HG02885 (cell line): ENCODE measurements at regions not wholly inside any gene's neighbourhood (a gene's known extent, or its start where the extent isn't known, plus 50 kb on each side); places are given as distances from the start of the nearest gene placed in this dataset.

ENCODE experiments used
- ATAC-seq: cut with Tn5 transposase; IDR thresholded peaks from one replicate; pipeline ENCODE4 v1.9.1; 2021; ENCODE audit warnings: mild to moderate bottlenecking; ENCODE audit not compliant: unreplicated experiment, poor library complexity

DNA sequence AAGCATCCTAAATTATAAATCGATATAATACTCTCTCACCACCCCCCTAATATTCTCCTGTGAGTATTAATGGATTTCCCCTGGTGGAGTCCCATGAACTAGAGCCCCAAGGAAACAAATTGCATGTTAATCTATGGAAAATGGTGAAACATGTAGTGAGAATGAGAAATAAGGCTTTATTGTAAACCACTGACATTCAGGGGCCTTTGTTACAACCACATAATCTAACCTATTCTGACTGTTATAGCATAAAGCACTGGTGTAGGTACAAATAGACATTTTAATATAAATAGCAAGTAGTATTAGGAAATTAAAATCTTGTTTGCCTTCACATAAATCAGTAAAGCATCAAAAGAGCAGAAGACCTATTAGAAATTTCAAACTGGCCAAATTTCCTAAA is 65.3 kb upstream of the TLK1 start:
- no peak for ATAC-seq

DNA sequence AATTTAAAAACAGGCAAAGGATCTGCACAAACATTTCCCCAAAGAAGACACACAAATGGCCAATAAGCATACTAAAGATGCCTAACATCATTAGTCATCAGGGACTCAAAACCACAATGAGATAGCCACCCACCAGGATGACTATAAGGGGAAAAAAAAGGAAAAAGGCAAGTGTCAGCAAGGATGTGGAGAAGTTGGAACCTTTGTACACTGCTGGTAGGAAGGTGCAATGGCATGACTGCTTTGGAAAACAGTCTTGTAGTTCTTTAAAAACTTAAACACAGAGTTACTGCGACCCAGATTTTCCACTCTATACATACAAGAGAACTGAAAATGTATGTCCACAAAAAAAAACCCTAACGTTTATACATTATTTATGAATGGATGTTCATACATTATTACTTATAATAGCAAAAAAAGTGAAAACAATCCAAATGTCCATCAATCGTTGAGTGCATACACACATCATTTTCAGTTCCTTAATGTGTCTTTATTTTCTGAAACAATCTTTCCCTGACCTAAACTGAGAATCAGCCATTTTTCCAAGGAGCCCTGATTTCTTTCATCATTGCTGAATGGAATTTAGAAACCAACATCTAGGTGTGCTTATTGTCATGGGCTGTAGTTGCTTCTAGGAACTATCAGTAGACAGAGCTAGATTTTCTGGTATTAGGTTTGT is 64.7 kb upstream of the TLK1 start:
- ATAC-seq, result no peak

DNA sequence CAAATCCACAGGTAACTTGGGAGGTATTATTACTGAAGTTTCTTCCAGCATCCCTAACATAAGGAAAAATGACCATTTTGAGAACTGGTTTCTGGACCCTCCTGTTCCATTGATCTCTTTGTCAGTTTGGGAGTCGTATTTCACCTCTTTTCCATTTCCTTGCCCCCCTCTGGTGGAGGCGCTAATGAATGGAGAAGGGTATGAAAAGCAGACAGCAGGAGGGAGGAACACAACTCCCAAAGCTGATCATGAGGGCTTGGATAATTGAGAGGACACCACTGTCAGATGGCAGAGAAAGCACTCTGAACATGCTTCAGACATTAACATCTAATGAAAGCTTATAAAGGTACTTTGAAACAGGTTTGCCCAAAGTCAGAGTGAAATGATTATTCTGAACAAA is 56.6 kb upstream of the TLK1 start:
- ATAC-seq, result no peak

DNA sequence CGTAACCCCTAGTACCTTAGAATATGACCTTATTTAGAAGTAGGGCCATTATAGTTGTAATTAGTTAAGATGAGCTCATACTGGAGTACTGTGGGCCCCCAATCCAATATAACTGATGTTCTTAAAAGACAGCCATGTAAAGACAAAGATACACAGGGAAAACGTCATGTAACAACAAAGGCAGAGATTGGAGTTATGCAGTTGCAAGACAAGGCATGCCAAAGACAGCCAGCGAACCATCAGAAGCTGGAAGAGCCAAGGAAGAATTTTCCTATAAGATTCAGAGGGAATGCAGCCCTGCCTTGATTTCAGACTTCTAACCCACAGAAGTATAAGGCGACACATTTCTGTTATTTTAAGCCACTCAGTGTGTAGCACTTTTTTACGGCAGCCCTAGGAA is 55.9 kb upstream of the TLK1 start:
- no peak for ATAC-seq

DNA sequence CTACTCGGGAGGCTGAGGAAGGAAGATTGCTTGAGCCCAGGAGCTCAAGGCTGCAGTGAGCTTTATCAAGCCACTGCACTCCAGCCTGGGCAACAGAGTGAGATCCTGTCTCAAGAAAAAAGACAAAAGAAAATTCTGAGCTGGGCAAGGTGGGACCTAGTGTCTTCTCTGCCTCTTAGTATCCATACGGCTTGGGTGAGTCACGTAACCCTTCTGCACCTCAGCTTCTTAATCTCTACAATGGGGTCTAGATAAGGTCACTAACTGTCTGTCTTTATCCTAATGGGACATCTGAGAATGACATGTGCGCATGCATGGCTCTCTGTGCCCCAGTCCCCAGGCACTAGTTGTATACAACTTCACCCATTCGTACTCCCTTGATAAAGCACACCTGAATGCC is 53.4 kb upstream of the TLK1 start:
- ATAC-seq, result no peak

DNA sequence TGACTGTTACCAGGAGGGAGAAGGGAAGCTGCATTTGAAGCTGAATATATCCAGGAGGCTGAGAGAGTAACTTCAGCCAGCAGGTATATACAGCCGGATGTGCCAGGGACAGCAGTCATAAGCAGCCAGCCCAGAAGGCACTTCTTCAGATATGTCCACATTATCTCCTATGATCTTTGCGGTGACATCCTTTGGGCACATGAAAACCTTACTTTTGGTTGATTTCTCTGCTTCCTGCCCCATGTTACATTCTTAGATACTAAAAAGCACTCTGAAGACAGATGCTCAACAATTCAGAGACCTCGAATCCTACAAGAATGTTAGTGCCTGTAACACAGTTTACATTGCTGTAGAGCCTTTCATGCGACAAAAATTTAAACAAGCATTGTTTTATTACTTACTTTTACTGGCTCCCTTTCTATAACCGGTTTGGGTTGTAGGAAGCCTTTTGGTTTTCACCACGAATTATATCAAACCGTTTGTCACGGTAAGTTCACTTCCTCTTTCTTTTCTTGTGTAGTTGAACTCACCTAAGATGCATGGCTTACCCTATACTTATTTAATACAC is 50.3 kb upstream of the TLK1 start:
- ATAC-seq, result peak; percentile 73
